ENCODE measurements at regions not wholly inside any gene's neighbourhood (a gene's known extent, or its start where the extent isn't known, plus 50 kb on each side); places are given as distances from the start of the nearest gene placed in this dataset.
"Not testable (repeated sequence)": the region's sequence is repeated elsewhere in the genome, so short reads cannot be mapped to it uniquely, and the experiment has no call there.

- no peak for DNase-seq (ENCODE audit: low spot score)
These were observed 1410.1 kb upstream of the ADGRB3 start for GRCh38 chr6:67224989-67225388.

DNA sequence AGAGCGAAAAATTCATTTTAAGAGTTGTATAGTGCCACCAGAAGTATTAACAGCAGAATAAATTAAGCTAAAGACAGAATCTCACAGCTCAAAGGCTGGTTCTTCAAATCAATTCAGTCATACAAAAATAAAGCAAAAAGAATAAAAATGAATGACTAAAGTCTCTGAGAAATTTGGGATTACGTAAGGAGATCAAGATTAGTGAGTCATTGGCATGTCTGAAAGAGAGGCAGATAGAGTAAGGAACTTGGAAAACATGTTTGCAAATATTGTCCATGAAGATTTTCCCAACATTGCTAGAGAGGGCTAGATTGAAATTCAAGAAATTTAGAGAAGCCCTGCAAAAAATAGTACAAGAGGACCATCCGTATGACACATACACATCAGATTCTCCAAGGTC lies 1413.9 kb upstream of the ADGRB3 start:
- DNase-seq (ENCODE audit: low spot score), result no peak

- DNase-seq (ENCODE audit: low spot score), result no peak
These were observed 1415.7 kb upstream of the ADGRB3 start for GRCh38 chr6:67219346-67219745.

GRCh38 chr6:67212584-67212983 lies 1422.5 kb upstream of the ADGRB3 start:
- no peak for DNase-seq (ENCODE audit: low spot score)

- no peak for DNase-seq (ENCODE audit: low spot score)
These were observed 1424.6 kb upstream of the ADGRB3 start for GRCh38 chr6:67210450-67210849.

GRCh38 chr6:67201563-67201962 lies 1433.5 kb upstream of the ADGRB3 start:
- DNase-seq (ENCODE audit: low spot score), result no peak

- no peak for DNase-seq (ENCODE audit: low spot score)
These were observed 1434.3 kb upstream of the ADGRB3 start for GRCh38 chr6:67200626-67201403.

- no peak for DNase-seq (ENCODE audit: low spot score)
These were observed 1435.7 kb upstream of the ADGRB3 start for GRCh38 chr6:67199425-67199824.

GRCh38 chr6:67190733-67191132 lies 1444.3 kb upstream of the ADGRB3 start:
- no peak for DNase-seq (ENCODE audit: low spot score)

DNA sequence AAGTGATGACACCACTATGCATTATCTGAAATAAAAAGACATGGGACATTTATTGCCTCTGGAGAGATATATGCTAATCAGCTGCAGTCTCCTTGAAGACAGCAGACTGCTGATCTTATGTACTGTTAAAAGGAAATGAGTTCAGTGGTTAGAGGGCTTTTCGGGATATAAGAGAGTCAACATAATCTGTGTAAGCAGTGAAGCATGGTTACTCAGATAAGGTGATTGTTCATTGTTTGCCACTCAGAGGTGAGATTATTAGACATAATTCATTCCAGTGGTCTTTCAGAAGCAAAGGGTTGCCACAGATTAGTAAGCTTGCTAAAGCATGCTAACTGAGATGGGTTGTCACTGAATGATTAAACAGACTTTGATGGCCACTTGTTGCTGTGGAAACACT lies 1450.7 kb upstream of the ADGRB3 start:
- no peak for DNase-seq (ENCODE audit: low spot score)

DNA sequence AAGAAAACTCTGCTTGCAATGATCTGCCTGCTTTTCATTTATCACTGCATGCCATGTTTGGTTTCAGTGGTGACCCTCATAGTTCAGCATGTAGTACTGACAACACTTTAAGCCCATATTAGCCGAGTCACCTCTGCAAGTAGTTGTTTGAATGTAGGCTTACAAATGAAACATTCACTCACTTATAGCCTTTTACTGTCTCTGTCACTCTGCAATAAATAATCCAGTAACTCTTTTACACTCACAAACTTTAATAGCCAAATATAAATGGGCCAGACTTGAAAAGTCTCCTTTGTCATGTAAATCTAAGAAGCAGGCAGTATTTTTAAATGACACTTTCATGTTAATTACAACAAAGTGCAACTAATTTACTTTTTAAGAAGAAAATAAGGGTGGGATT lies 1460.0 kb upstream of the ADGRB3 start:
- DNase-seq (ENCODE audit: low spot score), result no peak

- DNase-seq (ENCODE audit: low spot score), result no peak
These were observed 1458.6 kb upstream of the EYS start for GRCh38 chr6:67165606-67166005.

DNA sequence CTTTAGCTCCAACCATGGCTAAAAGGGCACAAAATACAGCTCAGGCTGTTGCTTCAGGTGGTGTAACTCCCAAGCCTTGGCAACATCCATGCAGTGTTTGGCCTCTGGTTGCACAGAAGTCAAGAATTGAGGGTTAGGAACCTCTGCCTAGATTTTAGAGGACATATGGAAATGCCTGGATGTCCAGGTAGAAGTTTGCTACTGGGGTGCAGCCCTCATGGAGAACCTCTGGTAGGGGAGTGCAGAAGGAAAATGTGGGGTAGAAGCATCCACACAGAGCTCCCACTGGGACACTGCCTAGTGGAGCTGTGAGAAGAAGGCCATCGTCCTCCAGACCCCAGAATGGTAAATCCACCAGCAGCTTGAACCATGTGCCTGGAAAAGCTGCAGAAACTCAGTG lies 1453.8 kb upstream of the EYS start:
- no peak for DNase-seq (ENCODE audit: low spot score)

DNA sequence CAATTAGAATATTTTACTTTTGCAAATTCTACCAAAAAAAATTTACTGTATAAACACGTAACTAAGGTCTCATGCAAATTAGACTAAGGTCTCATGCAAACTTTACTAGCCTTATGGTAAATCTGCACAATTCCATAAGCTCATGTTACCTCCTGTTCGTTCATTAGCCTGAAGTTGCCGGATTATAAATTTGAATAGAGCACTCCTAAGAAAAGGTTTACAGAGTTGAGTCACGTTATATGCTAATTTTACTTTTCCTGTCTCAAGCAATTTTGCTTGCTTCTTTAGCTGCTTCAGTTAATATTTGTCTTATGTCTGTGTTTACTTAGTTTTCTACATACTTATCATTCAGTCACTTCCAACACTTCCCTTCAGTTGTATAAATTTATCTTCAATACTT lies 1434.0 kb upstream of the EYS start:
- no peak for DNase-seq (ENCODE audit: low spot score)

- DNase-seq (ENCODE audit: low spot score), result no peak
These were observed 1426.9 kb upstream of the EYS start for GRCh38 chr6:67133973-67134372.

DNA sequence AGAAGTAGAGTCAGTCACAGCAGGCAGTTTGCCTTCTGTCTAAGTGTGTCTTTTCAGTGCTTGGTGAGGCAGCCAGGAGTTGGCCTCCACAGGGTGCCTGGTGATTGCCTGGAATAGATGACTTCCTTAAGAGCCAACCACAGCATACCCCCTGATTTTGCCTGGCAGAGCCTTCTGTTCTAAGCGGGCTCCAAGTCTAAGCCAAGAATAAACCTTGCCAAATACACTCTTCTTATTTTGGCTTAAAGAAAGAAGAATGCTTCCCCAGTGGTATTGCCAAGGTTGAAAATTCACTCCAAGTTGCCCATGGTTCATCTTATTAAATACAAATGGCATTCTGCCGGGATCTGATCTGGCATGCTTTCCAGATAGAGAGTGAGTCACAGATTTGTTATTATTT lies 1424.8 kb upstream of the EYS start:
- no peak for DNase-seq (ENCODE audit: low spot score)

DNA sequence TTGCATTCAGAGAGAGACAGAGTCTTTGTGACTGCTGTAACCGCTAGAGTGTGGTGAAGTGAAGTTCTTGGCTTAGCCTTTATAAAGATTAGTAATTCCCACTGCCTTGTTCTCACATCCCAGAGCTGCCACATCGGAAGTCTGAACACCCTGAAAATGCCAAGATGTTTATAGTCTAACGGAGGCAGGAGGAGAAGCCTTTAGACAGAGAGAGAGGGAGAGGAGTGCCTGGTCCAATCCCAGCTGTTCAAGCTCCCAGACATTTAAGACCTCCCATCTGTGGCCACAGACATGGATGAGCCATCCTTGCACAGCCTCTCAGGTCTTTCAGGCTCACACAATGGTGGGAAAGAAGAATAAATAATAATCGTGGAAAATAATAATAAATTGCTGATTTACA lies 1422.8 kb upstream of the EYS start:
- DNase-seq (ENCODE audit: low spot score), result no peak

DNA sequence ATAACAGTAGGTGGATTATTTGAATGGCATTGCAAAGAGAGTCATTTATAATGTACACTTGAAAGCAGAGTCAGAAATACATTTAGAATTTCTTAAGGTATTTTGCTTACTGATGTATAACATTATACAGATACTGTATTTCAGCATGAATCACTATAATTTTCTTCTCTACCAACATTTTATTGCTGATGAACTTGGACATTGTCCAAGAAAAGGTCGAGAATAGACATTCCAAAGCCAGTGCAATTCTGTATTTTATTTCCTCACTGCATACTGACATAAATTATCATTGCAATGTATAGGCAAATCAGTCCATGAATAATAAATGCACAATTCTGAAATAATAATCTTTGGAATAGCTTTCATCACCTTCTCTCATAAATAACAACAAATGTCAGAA lies 1420.0 kb upstream of the EYS start:
- DNase-seq (ENCODE audit: low spot score), result no peak

DNA sequence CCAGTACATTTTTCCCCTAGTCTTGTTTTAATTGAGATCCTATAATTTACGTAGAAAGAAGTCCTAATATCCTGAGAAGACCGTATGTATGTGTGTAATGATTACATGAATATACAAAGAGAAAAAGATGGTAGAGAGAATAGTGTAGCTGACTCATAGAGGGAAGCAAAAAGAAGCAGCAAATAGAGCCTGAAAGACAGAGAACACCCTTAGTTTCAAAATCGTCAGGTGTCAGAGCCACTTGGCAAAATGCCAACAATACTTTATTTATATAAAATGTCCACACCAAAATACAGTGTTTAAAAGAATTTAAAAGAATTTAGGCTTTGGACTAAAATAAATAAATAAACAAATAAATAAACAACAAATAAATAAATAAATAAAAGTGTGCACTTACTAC lies 1414.1 kb upstream of the EYS start:
- no peak for DNase-seq (ENCODE audit: low spot score)

DNA sequence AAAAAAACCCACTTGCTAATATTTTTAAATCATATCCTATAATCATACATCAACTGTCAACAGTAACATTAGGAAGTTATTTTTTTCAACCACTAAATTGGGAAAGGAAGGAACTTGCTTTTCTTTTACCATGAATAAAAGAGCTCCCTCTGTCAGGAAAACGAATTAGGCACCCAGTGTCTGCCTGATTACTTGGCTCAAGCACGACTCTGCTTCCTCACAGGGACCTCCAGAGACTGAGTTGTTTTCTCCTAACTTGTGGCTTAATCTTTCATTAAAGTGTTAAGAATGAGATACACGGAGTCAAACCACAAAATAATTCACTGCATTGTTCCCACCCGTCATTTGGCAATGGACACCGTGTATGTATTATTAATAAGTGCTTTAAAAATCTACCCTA lies 1405.1 kb upstream of the EYS start:
- DNase-seq (ENCODE audit: low spot score), result no peak

GRCh38 chr6:67102743-67103142 lies 1395.7 kb upstream of the EYS start:
- no peak for DNase-seq (ENCODE audit: low spot score)

- DNase-seq (ENCODE audit: low spot score), result not testable (repeated sequence)
These were observed 1388.7 kb upstream of the EYS start for GRCh38 chr6:67095618-67096226.

- no peak for DNase-seq (ENCODE audit: low spot score)
These were observed 1387.5 kb upstream of the EYS start for GRCh38 chr6:67094431-67094946.

- no peak for DNase-seq (ENCODE audit: low spot score)
These were observed 1366.9 kb upstream of the EYS start for GRCh38 chr6:67073938-67074337.

Measured in ecto neural progenitor cell (in vitro differentiated cells).